ENCODE measurements at regions not wholly inside any gene's neighbourhood (a gene's known extent, or its start where the extent isn't known, plus 50 kb on each side); places are given as distances from the start of the nearest gene placed in this dataset.
A peak's percentile ranks its signal among the peaks of the same experiment; 100 is the strongest.

- no peak for DNase-seq (ENCODE audit: low read depth in 2 of 2)
- no peak for TF ChIP-seq CTCF (IDR thresholded peaks at IDR 0.05; ENCODE audit: low read depth, low read length)
- no peak overlapping the region for H3K4me3 ChIP-seq (replicated peaks in 1 of 2; ENCODE audit: low read depth in 2 of 2, low read length in 2 of 2)
Measured at GRCh38 chr18:30404422-30404821, 638.1 kb downstream of the DSC3 start.

GRCh38 chr18:30403278-30403677, 639.3 kb downstream of the DSC3 start:
- no peak for TF ChIP-seq CTCF (IDR thresholded peaks at IDR 0.05; ENCODE audit: low read depth, low read length)
- no peak overlapping the region for H3K4me3 ChIP-seq (replicated peaks in 1 of 2; ENCODE audit: low read depth in 2 of 2, low read length in 2 of 2)
- no peak for DNase-seq (ENCODE audit: low read depth in 2 of 2)

- TF ChIP-seq CTCF (IDR thresholded peaks at IDR 0.05; ENCODE audit: low read depth, low read length), result no peak
Measured at GRCh38 chr18:30387401-30387800, 655.1 kb downstream of the DSC3 start.

GRCh38 chr18:30386624-30387023, 655.9 kb downstream of the DSC3 start:
- H3K4me3 ChIP-seq (replicated peaks in 1 of 2; ENCODE audit: low read depth in 2 of 2, low read length in 2 of 2), result no peak overlapping the region
- DNase-seq (ENCODE audit: low read depth in 2 of 2), result no peak
- TF ChIP-seq CTCF (IDR thresholded peaks at IDR 0.05; ENCODE audit: low read depth, low read length), result no peak

More at GRCh38 chr18:30387401-30387800, 655.1 kb downstream of the DSC3 start:
- DNase-seq (ENCODE audit: low read depth in 2 of 2), result peak in 1 of 2 donors; percentile 34
- no peak overlapping the region for H3K4me3 ChIP-seq (replicated peaks in 1 of 2; ENCODE audit: low read depth in 2 of 2, low read length in 2 of 2)

- DNase-seq (ENCODE audit: low read depth in 2 of 2), result no peak
- no peak overlapping the region for H3K4me3 ChIP-seq (replicated peaks in 1 of 2; ENCODE audit: low read depth in 2 of 2, low read length in 2 of 2)
- no peak for TF ChIP-seq CTCF (IDR thresholded peaks at IDR 0.05; ENCODE audit: low read depth, low read length)
Measured at GRCh38 chr18:30385684-30386083, 656.9 kb downstream of the DSC3 start.

GRCh38 chr18:30381826-30382225, 660.7 kb downstream of the DSC3 start:
- no peak for TF ChIP-seq CTCF (IDR thresholded peaks at IDR 0.05; ENCODE audit: low read depth, low read length)
- DNase-seq (ENCODE audit: low read depth in 2 of 2), result no peak
- no peak overlapping the region for H3K4me3 ChIP-seq (replicated peaks in 1 of 2; ENCODE audit: low read depth in 2 of 2, low read length in 2 of 2)

- no peak for TF ChIP-seq CTCF (IDR thresholded peaks at IDR 0.05; ENCODE audit: low read depth, low read length)
- no peak overlapping the region for H3K4me3 ChIP-seq (replicated peaks in 1 of 2; ENCODE audit: low read depth in 2 of 2, low read length in 2 of 2)
- no peak for DNase-seq (ENCODE audit: low read depth in 2 of 2)
Measured at GRCh38 chr18:30378097-30378496, 664.4 kb downstream of the DSC3 start.
